HUES48 (cell line): ENCODE measurements at regions not wholly inside any gene's neighbourhood (a gene's known extent, or its start where the extent isn't known, plus 50 kb on each side); places are given as distances from the start of the nearest gene placed in this dataset.

Experiments
- H3K27ac ChIP-seq: one replicate; pipeline ENCODE4 v1.7.0; 2013; ENCODE audit warnings: low read depth, low read length, inconsistent platforms
- H3K27me3 ChIP-seq: 2 replicates; pipeline ENCODE4 v1.6.1; 2013; ENCODE audit warnings: mild to moderate bottlenecking, low read length; ENCODE audit not compliant: control insufficient read depth, insufficient read depth
- H3K36me3 ChIP-seq: 2 replicates; pipeline ENCODE4 v1.6.1; 2013; ENCODE audit warnings: low read length; ENCODE audit not compliant: control insufficient read depth, insufficient read depth
- H3K4me1 ChIP-seq: 2 replicates; pipeline ENCODE4 v1.6.1; 2013; ENCODE audit warnings: mild to moderate bottlenecking, low read length; ENCODE audit not compliant: control insufficient read depth, insufficient read depth
- H3K4me3 ChIP-seq: 2 replicates; pipeline ENCODE4 v1.5.1; 2013; ENCODE audit warnings: mild to moderate bottlenecking, low read depth, low read length
- H3K9ac ChIP-seq: 2 replicates; pipeline ENCODE4 v1.6.1; 2013; ENCODE audit warnings: mild to moderate bottlenecking, low read depth, low read length, moderate library complexity
- H3K9me3 ChIP-seq: 2 replicates; pipeline ENCODE4 v1.6.1; 2013; ENCODE audit warnings: low read length; ENCODE audit not compliant: control insufficient read depth, insufficient read depth

- H3K4me3 ChIP-seq: no peak overlapping the region
- H3K27me3 ChIP-seq: no peaks in the 10 kb centered on the region
- H3K27ac ChIP-seq: no peak overlapping the region
- no peak overlapping the region for H3K9ac ChIP-seq
- H3K9me3 ChIP-seq: no peaks in the 10 kb centered on the region
- H3K4me1 ChIP-seq: no peaks in the 10 kb centered on the region
- no peaks in the 10 kb centered on the region for H3K36me3 ChIP-seq
Observed at GRCh38 chr5:110841137-110841536, 102.3 kb downstream of the SLC25A46 start.

GRCh38 chr5:110842948-110843347 lies 104.1 kb downstream of the SLC25A46 start:
- H3K4me3 ChIP-seq: no peak overlapping the region
- H3K27ac ChIP-seq: no peak overlapping the region
- H3K36me3 ChIP-seq: no peaks in the 10 kb centered on the region
- no peaks in the 10 kb centered on the region for H3K4me1 ChIP-seq
- no peak overlapping the region for H3K9ac ChIP-seq
- no peaks in the 10 kb centered on the region for H3K27me3 ChIP-seq
- H3K9me3 ChIP-seq: no peaks in the 10 kb centered on the region

- Histone ChIP-seq H3K4me1 (no peaks in the 10 kb centered on the region), H3K36me3 (no peaks in the 10 kb centered on the region), H3K27me3 (no peaks in the 10 kb centered on the region), H3K4me3 (no peak overlapping the region), H3K27ac (no peak overlapping the region), H3K9ac (no peak overlapping the region), H3K9me3 (no peaks in the 10 kb centered on the region)
Observed at GRCh38 chr5:110844251-110844650, 105.4 kb downstream of the SLC25A46 start.

GRCh38 chr5:110846398-110847001 lies 107.7 kb downstream of the SLC25A46 start:
- no peak overlapping the region for H3K27ac ChIP-seq
- no peaks in the 10 kb centered on the region for H3K4me1 ChIP-seq
- H3K27me3 ChIP-seq: no peaks in the 10 kb centered on the region
- H3K9me3 ChIP-seq: no peaks in the 10 kb centered on the region
- H3K36me3 ChIP-seq: no peaks in the 10 kb centered on the region
- no peak overlapping the region for H3K4me3 ChIP-seq
- no peak overlapping the region for H3K9ac ChIP-seq

GRCh38 chr5:110851357-110851756 lies 112.5 kb downstream of the SLC25A46 start:
- H3K9me3 ChIP-seq: no peaks in the 10 kb centered on the region
- 0 out of 2 replicates have a peak, but pooled peaks cover 2% of the 10 kb centered on the region for H3K4me1 ChIP-seq
- H3K36me3 ChIP-seq: no peaks in the 10 kb centered on the region
- no peak overlapping the region for H3K4me3 ChIP-seq
- no peaks in the 10 kb centered on the region for H3K27me3 ChIP-seq
- no peak overlapping the region for H3K9ac ChIP-seq
- H3K27ac ChIP-seq: no peak overlapping the region

- H3K4me3 ChIP-seq: no peak overlapping the region
- H3K27ac ChIP-seq: no peak overlapping the region
Observed at GRCh38 chr5:110852053-110852452, 113.2 kb downstream of the SLC25A46 start.

GRCh38 chr5:110852541-110852940 lies 113.7 kb downstream of the SLC25A46 start:
- no peaks in the 10 kb centered on the region for H3K9me3 ChIP-seq
- H3K9ac ChIP-seq: no peak overlapping the region

More at GRCh38 chr5:110852053-110852452, 113.2 kb downstream of the SLC25A46 start:
- H3K9me3 ChIP-seq: no peaks in the 10 kb centered on the region
- H3K9ac ChIP-seq: no peak overlapping the region
- no peaks in the 10 kb centered on the region for H3K36me3 ChIP-seq
- H3K4me1 ChIP-seq: 0 out of 2 replicates have a peak, but pooled peaks cover 2% of the 10 kb centered on the region
- H3K27me3 ChIP-seq: no peaks in the 10 kb centered on the region

GRCh38 chr5:110853267-110853666 lies 114.5 kb downstream of the SLC25A46 start:
- Histone ChIP-seq H3K4me1 (0 out of 2 replicates have a peak, but pooled peaks cover 2% of the 10 kb centered on the region), H3K4me3 (no peak overlapping the region; the same call in 1 of the 2 replicates), H3K36me3 (no peaks in the 10 kb centered on the region), H3K9ac (no peak overlapping the region), H3K27ac (no peak overlapping the region), H3K9me3 (no peaks in the 10 kb centered on the region), H3K27me3 (no peaks in the 10 kb centered on the region)

More at GRCh38 chr5:110852541-110852940, 113.7 kb downstream of the SLC25A46 start:
- Histone ChIP-seq H3K36me3 (no peaks in the 10 kb centered on the region), H3K27ac (no peak overlapping the region), H3K4me3 (no peak overlapping the region), H3K4me1 (0 out of 2 replicates have a peak, but pooled peaks cover 2% of the 10 kb centered on the region), H3K27me3 (no peaks in the 10 kb centered on the region)

GRCh38 chr5:110854200-110854599 lies 115.4 kb downstream of the SLC25A46 start:
- Histone ChIP-seq H3K27ac (no peak overlapping the region), H3K27me3 (no peaks in the 10 kb centered on the region), H3K9me3 (no peaks in the 10 kb centered on the region), H3K9ac (no peak overlapping the region), H3K4me1 (0 out of 2 replicates have a peak, but pooled peaks cover 2% of the 10 kb centered on the region), H3K36me3 (no peaks in the 10 kb centered on the region), H3K4me3 (no peak overlapping the region)

- H3K4me1 ChIP-seq: 0 out of 2 replicates have a peak, but pooled peaks cover 2% of the 10 kb centered on the region
- no peaks in the 10 kb centered on the region for H3K9me3 ChIP-seq
- H3K9ac ChIP-seq: no peak overlapping the region
- H3K27me3 ChIP-seq: no peaks in the 10 kb centered on the region
- no peak overlapping the region for H3K4me3 ChIP-seq
- no peak overlapping the region for H3K27ac ChIP-seq
- H3K36me3 ChIP-seq: no peaks in the 10 kb centered on the region
Observed at GRCh38 chr5:110855961-110856360, 117.2 kb downstream of the SLC25A46 start.

GRCh38 chr5:110865400-110866094 lies 126.7 kb downstream of the SLC25A46 start:
- no peaks in the 10 kb centered on the region for H3K9me3 ChIP-seq
- H3K4me3 ChIP-seq: no peak overlapping the region
- H3K9ac ChIP-seq: no peak overlapping the region
- H3K27ac ChIP-seq: no peak overlapping the region
- H3K36me3 ChIP-seq: no peaks in the 10 kb centered on the region
- no peaks in the 10 kb centered on the region for H3K4me1 ChIP-seq
- H3K27me3 ChIP-seq: no peaks in the 10 kb centered on the region
